Lower leg skin (tissue), 4 donors: ENCODE measurements at regions not wholly inside any gene's neighbourhood (a gene's known extent, or its start where the extent isn't known, plus 50 kb on each side); places are given as distances from the start of the nearest gene placed in this dataset.

Source experiments
- DNase-seq, 2 donors: peaks; one replicate each; pipeline ENCODE4 v3.0.0-alpha.2; 2019; ENCODE audit warnings: low spot score in 2 of 2
- H3K4me3 ChIP-seq: fragments of 200-600 bp; sonication (generic); 2 replicates; pipeline ENCODE4 v1.5.1; 2017; ENCODE audit warnings: mild to moderate bottlenecking, low read depth; ENCODE audit not compliant: poor library complexity, severe bottlenecking
- CTCF ChIP-seq, 3 donors: fragments of 450-650 bp; IDR thresholded peaks; one replicate each; pipeline ENCODE4 v1.5.1; 2016; ENCODE audit warnings: antibody characterized with exemption in 3 of 3, mild to moderate bottlenecking in 3 of 3, moderate library complexity in 2 of 3
- POLR2A ChIP-seq, 2 donors: fragments of 450-650 bp; IDR thresholded peaks; one replicate each; pipeline ENCODE4 v1.6.1; 2016 to 2017; ENCODE audit warnings: antibody characterized with exemption in 2 of 2, mild to moderate bottlenecking in 1 of 2, moderate library complexity in 1 of 2
- WGBS, 2 donors: methylation state at CpG; one replicate each; pipeline ENCODE4 v1.1.5; 2018; 5-methylcytosine and 5-hydroxymethylcytosine counted together
- intact Hi-C: fragments of 100-400 bp; cut with DNase I; formaldehyde crosslinking; loops from one replicate; pipeline ENCODE4 v1.15.0; 2023; ENCODE audit warnings: low total_unique reads

GRCh38 chr15:98428253-98428989, 219.9 kb upstream of the IGF1R start:
- peak in 1 of 3 donors; percentile 27 for TF ChIP-seq CTCF (IDR thresholded peaks at IDR 0.05)
- TF ChIP-seq POLR2A (IDR thresholded peaks at IDR 0.05) = no peak
- intact Hi-C loops = no loop called here
- WGBS, 2 donors = 1 to 5% methylated on average over 29 to 39 of the region's 49 CpGs
- DNase-seq = peak; percentile 45 to 95
- H3K4me3 ChIP-seq = no peak overlapping the region

- 87 to 88% methylated on average over 9 of the region's 9 CpGs for whole genome bisulfite sequencing, 2 donors
- intact Hi-C loops = no loop called here
- no peak overlapping the region for H3K4me3 ChIP-seq
- TF ChIP-seq CTCF (IDR thresholded peaks at IDR 0.05) (no peak), POLR2A (IDR thresholded peaks at IDR 0.05) (no peak)
- peak in 1 of 2 donors; percentile 73 for DNase-seq
Observed at GRCh38 chr15:98431171-98431570, 217.2 kb upstream of the IGF1R start.

- intact Hi-C loops = no loop called here
- peak in 1 of 2 donors; percentile 31 for DNase-seq
- 48 to 65% methylated on average over 6 of the region's 6 CpGs for WGBS, 2 donors
Observed at GRCh38 chr15:98433346-98433745, 215.0 kb upstream of the IGF1R start.

GRCh38 chr15:98433856-98434255, 214.5 kb upstream of the IGF1R start:
- 77 to 78% methylated on average over 10 of the region's 10 CpGs for WGBS, 2 donors
- H3K4me3 ChIP-seq = no peak overlapping the region
- intact Hi-C loops = no loop called here
- DNase-seq = peak in 1 of 2 donors; percentile 71
- TF ChIP-seq POLR2A (IDR thresholded peaks at IDR 0.05) = no peak
- TF ChIP-seq CTCF (IDR thresholded peaks at IDR 0.05) = no peak

More at GRCh38 chr15:98433346-98433745, 215.0 kb upstream of the IGF1R start:
- H3K4me3 ChIP-seq = no peak overlapping the region
- no peak for TF ChIP-seq POLR2A (IDR thresholded peaks at IDR 0.05)

- intact Hi-C loops = no loop called here
- TF ChIP-seq POLR2A (IDR thresholded peaks at IDR 0.05) = no peak
- TF ChIP-seq CTCF (IDR thresholded peaks at IDR 0.05) = no peak
- DNase-seq = no peak
- no peak overlapping the region for H3K4me3 ChIP-seq
- 84 to 86% methylated on average over 2 of the region's 2 CpGs for WGBS, 2 donors
Observed at GRCh38 chr15:98437752-98438151, 210.6 kb upstream of the IGF1R start.

GRCh38 chr15:98438326-98438725, 210.0 kb upstream of the IGF1R start:
- DNase-seq = peak in 1 of 2 donors; percentile 64
- no peak overlapping the region for H3K4me3 ChIP-seq
- 83 to 92% methylated on average over 5 of the region's 5 CpGs for WGBS, 2 donors
- TF ChIP-seq CTCF (IDR thresholded peaks at IDR 0.05) (no peak), POLR2A (IDR thresholded peaks at IDR 0.05) (no peak)
- intact Hi-C loops = no loop called here
